ENCODE measurements at regions not wholly inside any gene's neighbourhood (a gene's known extent, or its start where the extent isn't known, plus 50 kb on each side); places are given as distances from the start of the nearest gene placed in this dataset.

DNA sequence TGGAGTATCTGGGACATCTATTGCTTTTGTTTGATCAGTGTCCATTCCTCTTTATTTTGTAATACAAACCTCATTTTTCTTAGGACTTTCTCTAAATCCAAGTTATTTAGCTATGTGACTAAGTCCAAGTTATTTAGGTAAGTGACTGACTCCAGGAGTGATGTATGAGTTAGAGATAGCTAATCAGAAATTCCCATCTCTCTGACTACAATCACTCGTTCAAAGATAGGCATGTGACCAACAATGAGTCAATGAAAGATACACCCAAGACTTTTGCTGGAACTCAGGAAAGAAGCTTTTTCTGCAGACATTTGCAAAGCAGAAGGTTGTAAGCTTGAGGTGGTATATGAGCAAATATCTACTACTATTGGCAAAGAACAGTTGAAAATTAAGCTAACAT lies 72.5 kb upstream of the KCNIP4 start:
- TF ChIP-seq CTCF (conservative IDR thresholded peaks at IDR 0.05; ENCODE audit: low read depth, low read length), result no peak
- no peak overlapping the region for H3K4me3 ChIP-seq (ENCODE audit: low read length)

DNA sequence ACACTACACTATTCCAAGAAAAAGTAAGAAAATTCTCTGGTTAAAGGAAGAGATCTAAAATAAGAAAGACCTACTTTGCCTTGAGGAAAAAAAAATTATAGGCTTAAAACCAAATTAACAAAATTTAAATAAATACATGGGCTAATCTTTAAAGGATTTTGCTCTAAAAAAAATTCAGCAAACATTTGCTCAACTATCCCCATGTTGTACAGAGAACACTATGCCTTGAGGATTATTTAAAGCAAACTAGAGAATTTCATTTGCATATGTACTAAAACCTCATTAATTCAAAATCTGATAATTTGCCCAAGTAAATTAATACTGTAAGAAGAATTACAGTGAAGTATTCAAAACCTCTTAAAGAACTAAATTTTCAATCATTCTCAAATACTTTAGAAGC lies 71.6 kb upstream of the KCNIP4 start:
- no peak overlapping the region for H3K4me3 ChIP-seq (ENCODE audit: low read length)
- no peak for TF ChIP-seq CTCF (conservative IDR thresholded peaks at IDR 0.05; ENCODE audit: low read depth, low read length)
- DNase-seq (ENCODE audit: low read depth), result no peak

More for the DNA sequence above, 72.5 kb upstream of the KCNIP4 start:
- no peak for DNase-seq (ENCODE audit: low read depth)

DNA sequence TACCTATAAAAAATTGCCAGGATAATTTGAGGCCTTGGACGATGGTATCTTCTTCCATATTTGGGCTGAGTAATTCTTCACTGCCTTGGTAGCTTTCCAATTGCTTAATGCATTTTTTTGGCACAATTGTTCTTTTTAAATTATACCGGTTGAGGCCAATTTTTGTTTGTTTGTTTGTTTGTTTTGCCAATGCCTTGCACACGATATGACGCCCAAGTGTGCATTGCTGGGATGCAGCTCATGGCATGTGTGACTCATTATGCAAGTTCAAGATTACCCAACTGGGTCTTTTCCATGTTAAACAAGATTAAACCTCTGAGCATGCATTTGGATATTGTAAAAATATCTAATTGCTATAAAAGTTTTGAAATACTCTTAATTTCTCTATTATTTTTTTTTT lies 71.1 kb upstream of the KCNIP4 start:
- H3K4me3 ChIP-seq (ENCODE audit: low read length), result no peak overlapping the region
- TF ChIP-seq CTCF (conservative IDR thresholded peaks at IDR 0.05; ENCODE audit: low read depth, low read length), result no peak
- DNase-seq (ENCODE audit: low read depth), result no peak

DNA sequence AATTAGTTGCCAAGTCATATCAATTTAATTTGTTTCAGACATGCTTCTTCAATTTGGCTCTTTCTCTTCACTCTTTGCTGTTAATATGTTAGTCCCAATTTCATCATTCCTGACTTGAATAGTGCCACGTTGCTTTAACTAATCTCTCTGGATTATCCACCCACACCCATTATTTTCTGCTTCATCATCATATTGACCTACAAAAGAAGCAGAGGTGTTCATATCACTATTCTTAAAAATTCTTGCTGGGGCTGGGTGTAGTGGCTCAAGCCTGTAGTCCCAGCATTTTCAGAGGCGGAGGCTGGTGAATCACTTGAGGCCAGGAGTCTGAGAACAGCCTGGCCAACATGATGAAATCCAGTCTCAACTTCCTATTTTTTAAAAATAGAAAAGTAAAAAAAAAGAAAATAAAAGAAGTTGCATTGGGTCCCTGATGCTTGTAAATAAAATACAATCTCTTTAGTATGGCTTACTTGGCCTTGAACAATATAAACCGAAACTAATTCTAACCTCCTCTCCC lies 65.7 kb upstream of the KCNIP4 start:
- H3K4me3 ChIP-seq (ENCODE audit: low read length), result no peak overlapping the region
- no peak for TF ChIP-seq CTCF (conservative IDR thresholded peaks at IDR 0.05; ENCODE audit: low read depth, low read length)
- no peak for DNase-seq (ENCODE audit: low read depth)

DNA sequence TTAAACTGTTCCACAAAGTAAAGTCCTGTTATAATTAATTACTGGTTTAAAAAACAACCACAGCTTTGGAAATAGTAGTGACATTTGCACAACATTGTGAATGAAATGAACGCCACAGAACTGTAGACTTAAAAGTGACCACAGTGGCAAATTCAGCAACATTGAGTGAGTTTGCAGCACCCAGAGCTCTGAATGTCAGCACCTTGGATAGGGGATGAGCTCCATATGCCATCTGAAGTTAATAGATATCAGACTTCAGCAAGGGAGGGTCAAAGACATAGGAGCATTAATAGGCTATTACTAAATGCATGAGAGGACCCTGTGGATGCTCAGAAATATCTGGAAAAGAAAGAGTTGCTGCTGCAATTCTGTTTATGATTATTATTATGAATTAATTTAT lies 55.3 kb upstream of the KCNIP4 start:
- no peak for TF ChIP-seq CTCF (conservative IDR thresholded peaks at IDR 0.05; ENCODE audit: low read depth, low read length)
- H3K4me3 ChIP-seq (ENCODE audit: low read length), result no peak overlapping the region
- DNase-seq (ENCODE audit: low read depth), result no peak

Data from retinal pigment epithelial cell (primary cell).